NCI-H2029 treated with DMSO at 0.1 percent for 48 hours (cell line): ENCODE measurements at regions not wholly inside any gene's neighbourhood (a gene's known extent, or its start where the extent isn't known, plus 50 kb on each side); places are given as distances from the start of the nearest gene placed in this dataset.

ENCODE experiments used
- DNase-seq: peaks from one replicate; lab custom pipeline; 2025; lab: John Stamatoyannopoulos, UW

DNA sequence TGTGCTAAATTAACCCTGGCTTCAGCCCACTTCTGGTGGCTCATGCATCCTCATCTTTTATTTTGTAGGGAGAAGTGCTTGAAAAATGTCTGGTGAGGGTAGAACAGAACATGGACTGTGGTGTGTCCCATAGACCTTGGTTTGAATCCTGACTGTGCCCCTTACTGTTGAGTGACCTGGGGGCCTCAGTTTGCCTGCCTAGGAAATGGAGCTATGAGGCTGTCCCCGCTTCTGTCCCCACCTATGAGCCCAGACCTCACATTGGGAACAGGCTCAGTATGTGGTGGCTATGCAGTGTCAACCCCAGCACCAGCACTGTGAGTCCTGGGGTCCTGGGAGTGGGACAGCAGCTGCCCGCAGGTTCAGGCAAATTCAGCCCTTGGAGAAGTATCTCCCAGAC, 186.3 kb upstream of the GSE1 start:
- DNase-seq, result no peak

DNA sequence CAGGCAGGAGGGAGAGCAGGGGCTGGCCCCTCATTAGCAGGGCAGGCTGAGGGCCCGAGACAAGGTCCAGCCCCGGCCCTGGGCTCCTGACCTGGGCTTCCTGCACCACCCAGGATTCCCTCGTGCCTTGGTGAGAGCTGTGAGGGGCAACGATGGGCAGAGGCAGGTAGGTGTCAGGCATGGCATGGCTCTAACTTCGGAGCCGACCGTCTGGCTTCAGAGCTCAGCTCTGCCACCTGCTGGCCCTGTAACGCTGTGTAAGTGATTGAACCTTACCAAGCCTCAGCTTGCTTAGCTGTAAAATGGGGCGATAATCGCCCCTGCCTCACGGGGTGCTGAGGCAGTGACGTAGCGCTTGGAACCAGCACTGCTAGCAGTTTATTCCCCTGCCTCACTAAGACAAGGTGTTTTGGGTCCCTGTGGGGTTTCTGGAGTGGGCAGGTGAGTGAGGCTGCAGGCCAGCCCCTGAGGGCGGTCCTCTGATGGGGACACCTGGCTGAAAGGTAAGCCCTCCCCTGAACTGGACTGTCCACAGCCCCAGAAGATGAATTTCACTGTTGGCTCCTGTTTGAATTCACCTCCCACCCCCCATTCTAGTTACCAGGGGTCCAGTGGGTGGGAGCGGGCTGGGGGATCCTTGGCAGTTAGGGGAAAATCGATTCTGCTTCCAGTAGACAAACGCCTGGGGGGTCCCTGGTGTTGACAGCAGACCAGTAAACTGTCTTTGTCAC, 184.8 kb upstream of the GSE1 start:
- no peak for DNase-seq

DNA sequence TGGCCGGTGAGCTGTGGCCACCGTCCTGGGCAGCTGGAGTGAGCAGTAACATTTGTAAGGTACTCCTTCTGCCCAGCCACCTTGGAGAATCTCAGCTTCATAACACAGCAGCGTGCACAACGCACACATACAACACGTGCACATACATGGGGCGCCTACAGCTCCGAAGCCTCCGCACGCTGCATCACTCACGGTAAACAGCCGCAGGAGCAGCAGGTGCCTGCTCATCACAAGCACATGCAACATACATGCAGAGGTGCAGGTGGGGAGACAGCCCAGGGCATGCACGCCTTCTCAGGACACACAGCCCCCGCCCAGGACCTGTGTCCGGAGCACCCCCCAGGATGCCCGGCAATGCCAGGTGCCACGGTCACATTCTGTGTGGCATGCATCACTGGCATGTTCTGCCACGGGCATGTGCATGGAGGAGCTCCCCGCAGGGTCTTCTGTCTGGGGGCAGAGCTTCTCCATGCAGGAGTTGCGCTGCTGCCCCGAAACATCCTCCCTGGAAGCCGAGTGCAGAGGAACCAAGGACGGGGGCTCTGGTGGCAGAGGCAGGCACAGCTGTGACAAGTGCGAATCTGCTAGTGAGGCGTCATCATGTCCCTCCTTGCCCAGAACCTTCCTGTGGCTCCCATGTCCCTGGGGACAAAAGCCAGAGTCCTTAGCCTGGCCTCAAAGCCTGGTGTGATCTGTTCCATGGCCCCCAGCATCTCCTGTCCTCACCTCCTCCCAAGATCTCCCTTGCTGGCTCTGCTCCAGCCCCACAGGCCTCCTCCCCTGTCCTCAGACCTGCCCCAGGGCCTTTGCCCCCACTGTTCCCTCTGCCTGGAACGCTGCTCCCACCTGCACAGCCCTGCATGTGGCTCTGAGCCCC, 184.0 kb upstream of the GSE1 start:
- no peak for DNase-seq

DNA sequence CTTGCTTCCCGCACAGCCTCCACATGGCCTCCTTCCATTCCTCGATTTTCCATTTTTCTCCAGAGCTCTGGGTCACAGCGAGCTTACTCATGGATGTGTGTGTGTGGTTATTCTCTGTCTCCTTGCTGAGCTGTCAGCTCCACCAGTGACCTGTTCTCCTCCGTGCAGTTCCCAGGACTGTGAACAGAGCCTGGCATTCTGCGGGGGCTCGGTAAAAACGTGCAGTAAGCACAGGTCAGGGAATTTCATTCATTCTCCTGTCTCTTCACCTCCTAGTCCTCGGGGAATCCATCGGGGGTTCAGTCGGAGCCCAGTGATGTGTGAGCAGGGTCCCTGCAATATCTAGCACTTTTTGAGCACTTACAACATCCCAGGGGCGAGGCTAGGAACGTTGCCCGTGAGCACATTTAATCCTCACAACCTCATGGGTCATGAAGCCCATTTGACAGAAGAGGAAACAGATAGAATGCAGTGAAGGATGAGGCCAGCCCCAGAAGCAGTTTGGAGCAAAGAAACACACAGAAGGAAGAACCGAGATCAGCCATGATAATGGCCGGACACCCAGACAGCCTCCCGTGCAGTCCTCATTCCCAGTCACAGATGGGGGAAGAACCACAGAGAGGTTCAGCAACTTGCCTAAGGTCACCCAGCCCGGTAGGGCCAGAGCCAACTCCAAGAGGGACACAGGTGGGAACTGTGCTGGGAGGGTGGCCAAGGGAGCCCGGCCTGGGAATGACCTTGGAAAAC, 183.2 kb upstream of the GSE1 start:
- no peak for DNase-seq

DNA sequence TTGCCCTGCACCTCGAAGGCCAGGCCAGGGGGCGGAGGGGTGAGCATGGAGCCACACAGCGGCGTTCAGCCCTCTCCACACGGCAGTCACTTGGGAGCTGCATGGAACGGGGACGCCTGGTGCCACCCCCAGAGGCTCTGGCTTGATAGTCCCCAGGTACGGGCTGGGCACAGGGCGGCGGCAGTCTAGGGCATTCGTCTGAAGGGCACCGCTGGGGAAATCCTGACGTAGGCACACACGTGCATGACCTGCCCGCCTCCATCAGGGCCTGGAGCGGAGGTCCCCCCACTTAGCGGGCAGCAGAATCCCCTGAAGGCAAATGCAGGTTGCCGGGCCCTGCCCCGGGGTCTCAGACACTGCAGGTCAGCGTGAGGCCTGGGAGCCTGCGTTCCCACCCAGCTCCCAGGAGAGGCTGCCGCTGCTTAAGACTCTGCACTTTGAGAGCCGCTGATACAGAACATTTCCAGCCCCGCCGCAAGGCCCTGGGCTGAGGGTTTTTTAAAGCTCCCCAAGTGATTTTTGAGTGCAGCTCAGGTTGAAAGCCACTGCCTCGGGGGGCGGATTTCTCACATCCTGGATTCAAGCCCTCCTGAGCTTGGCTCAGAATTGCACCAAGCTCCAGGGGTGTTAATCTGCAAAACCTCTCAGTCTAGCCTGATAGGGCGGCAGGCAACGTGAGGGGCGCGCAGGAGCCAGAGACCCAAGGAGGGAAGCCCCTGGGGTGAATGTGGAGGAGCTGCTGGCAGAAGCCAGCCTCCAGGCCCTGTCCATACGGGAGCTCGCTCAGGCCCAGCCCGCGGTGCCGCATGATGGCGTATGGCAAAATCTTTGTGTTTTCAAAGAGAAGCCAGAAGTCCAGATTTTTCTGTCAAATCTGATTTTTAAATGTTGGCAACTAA, 182.3 kb upstream of the GSE1 start:
- DNase-seq, result no peak

DNA sequence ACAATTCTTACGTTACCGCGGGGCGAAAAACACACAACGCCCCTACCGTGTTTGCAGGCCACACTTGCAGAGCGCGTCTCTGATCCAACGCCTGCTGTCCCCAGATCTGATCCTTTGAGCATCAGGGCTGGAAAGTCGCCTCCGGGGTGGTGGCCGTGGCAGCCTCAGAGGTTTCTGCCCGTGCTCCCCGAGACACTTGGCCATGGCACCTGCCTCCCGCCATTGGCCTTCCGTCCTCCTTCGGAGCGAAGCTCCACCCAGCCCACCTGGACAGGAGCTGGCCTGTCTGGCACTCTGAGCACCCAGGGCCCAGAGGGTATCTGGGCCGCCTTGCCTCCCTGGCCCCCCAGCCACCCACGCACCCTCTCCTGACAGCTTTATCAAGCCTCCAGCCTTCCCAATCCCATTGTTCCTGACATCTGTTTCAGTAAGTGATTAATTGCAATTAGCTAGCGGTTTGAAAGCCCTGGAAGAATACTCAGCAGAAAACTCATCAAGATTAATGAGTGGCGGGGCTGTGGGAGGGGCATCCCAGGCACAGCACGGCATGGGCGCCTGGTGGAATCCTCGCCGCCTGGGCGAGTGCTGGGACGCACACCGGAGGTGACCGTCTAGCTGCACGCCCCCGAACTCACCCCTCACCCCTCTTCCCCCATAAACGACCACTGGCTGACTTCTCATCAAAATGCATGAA, 181.5 kb upstream of the GSE1 start:
- no peak for DNase-seq

DNA sequence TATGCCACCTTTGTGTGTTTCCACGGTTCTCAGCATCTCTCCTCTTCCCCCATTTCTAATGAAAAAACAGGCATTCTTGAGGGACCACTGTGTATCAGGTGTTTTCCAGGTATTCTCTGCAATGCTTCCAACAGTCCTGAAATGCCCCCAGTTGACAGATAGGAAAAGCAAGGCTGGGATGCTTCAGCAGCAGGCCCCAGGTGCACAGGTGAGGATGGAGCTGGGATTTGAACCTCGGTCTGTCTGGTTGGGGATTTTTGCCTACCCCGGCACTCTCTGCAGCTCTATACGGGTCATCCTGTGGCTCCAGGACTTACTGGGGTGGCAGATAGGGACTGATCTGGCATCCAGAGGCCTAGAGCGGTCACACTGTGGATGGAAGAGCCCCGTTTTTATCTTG, 180.5 kb upstream of the GSE1 start:
- DNase-seq, result no peak

DNA sequence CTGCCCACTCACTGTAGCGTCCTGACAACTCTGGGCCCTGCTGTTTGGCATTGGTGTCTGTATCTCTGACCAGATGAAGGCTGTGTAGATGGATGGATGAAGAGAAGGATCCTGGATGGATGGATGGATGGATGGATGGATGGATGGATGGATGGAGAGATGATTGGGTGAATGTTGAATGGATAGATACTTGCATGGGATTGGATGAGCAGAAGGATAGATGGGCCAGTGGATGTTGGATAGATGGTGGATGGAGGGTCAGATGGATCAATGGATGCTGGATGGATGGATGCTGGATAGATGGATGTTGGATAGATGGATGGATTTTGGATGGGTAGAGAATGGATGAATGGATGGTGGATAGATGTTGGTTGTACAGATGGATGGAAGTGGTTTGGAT, 179.6 kb upstream of the GSE1 start:
- DNase-seq, result no peak

DNA sequence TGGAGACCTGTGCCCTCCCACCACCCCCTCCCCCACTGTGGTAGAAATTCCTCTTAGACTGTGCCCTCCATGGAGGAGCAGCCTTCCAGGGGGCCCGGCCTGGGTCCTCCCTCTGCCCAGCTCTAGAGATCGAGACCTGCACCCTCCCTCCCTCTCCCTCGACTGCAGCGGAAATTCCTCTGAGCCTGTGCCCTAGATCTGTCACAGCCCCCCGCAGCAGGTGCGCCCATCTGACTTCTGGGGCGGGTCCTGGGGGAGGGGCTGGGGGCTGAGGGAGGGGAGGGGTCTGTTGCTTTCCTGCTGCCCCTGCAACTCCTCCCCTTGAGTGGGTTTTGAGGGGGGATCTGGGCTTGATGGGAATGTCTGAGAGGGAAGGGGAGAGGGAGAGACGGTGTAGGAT, 177.8 kb upstream of the GSE1 start:
- no peak for DNase-seq

DNA sequence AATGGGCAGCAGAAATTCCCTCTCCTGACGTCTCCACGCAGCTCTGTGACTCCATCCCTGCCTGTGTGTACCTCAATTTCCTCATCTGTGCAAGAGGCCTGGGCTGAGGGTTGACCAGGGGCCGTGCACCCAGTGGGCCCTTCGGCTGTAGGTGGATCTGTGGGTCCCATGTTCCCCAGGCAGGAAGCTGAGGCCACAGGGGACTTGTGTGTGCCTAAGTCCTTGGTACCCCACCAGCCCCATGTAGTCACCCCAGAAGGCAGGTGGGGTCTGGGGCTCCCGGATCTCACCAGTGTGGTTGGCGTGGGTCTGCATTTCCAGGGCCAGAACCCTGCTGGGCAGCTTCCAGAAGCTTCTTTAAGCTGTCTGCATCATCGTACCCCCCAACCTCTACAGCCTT, 177.4 kb upstream of the GSE1 start:
- no peak for DNase-seq

DNA sequence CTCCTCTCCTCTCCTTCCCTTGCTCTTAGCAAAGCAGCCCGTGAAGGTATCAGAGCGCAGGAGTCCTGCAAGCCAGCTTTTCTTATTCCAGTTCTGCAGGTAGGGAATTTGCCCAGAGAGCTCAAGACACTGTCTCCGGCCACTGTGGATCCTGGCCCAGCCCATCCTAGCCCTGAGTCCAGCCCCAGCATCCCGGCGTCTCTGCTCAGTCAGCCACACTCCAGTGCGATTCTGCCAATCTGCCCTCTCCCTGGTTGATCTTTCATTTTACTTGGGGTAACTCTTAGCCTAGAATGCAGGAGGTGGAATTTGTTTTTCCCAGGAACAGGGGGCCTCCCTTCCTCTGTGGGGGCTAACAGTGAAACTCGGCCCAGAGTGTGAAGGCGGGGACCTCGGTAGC, 176.9 kb upstream of the GSE1 start:
- no peak for DNase-seq

DNA sequence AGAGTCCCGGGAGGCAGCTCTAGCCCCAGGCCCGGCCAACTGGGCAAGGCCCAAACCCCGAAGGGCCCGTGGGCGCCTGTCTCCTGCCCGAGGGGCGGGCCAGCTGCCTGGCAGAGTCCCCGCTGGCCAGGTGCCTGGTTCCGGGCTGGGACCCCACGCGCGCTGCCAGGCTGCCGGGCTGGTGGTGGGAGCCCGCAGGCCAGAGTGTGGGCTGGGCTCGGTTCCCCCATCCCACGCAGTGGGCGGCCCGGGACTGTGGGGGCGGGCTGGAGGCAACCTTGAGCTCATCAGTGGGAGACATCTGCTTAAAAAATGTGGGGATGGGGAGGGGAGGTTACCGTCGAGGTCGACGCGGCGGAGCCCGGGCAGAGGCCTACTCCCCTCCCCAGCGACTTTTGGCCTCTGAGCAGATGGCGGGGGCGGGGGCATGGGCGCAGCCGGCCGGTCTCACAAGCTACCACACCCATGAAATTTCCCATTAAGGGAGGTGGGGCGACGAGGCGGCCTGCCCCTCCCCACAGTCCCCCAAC, 176.4 kb upstream of the GSE1 start:
- no peak for DNase-seq

DNA sequence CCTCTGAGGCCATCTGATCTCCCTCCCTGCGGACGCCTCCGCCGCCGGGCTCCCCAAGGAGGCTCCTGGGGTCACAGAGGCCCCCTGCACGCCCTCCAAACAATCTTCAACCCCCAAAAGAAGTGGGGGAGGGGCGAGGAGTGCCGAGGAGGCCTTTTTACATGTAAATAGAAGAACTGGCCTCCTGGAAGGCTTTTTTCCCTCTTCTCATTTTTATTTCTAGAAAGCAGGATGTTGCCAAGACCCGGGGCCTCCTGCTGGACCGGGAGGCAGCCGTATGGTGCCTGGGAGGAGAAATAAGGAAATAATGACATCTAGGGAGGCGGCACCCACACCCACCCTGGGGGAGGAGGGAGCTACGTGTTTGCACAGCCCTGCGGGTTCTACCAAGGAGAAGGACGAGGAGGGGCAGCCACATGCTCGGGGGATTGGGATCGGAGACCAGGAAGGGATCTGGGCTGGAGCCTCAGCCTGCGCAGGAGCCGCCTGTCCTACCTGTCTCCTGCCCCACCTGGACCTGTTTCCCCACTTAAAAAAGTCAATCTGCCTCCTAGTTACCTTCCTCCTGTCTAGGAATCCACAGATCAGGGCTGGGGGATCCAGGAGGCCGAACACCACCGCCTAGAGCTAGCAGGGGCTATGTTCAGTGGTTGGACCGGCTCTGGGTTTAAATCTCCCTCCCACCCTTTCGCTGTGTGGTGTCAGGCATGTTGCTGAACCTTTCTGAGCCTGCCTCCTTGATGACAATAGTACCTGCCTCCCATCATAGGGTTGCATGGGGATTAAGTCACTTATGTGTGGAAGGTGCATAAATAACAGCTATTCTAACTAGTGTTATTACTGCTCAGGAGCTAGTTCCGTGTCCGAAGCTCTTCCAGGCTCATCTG, 175.7 kb upstream of the GSE1 start:
- no peak for DNase-seq

DNA sequence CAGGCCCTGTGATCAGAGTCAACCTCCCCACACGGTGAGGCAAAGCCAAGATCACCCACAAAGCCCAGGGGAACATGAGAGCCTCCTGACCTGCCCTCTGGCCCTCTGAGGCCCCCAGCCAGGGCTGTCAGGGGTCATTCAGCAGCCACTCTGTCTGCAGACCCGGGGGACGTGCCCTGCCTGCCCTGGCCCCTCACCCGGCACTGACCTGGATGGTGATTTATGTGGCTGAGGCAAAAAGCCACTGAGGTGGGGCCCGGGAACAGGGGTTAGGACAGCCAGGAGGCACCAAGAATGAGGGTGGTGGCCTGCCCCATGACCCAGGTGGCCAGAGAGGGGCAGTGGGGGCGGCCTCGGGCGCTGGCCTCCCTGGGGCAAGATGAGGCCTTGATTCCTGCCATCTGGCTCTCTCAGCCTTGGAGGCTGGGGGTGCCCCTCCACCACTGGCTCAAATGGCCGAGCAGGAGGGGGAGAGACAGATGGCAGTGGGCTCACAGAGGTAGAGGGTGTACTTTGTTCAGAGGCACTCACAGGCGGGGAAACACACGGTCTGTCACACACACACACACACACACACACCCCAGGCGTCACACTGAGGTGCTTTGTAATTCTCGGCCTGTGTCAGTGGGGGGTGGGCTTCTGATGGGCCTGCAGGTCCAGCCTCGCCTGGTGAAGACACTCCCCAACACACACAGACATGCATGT, 174.0 kb upstream of the GSE1 start:
- no peak for DNase-seq

DNA sequence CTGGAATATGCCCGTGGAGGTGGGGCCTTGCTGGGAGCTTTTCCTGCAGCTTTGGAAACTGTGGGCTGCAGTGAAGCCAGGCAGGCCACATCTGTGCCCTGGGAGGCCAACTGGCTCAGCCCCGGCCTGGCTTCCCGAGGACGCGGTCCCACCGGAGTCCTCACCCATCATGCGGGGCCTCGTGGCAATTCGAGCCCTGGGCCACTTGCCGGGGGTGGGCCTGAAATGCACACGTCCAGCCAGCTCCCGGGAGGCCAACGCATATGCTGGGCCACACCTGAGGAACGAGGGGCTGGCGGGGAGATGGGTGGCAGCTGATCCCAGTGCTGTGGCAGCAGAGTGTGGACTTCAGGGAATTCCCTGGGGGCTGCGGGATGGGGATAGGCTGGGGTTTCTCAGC, 172.4 kb upstream of the GSE1 start:
- no peak for DNase-seq

DNA sequence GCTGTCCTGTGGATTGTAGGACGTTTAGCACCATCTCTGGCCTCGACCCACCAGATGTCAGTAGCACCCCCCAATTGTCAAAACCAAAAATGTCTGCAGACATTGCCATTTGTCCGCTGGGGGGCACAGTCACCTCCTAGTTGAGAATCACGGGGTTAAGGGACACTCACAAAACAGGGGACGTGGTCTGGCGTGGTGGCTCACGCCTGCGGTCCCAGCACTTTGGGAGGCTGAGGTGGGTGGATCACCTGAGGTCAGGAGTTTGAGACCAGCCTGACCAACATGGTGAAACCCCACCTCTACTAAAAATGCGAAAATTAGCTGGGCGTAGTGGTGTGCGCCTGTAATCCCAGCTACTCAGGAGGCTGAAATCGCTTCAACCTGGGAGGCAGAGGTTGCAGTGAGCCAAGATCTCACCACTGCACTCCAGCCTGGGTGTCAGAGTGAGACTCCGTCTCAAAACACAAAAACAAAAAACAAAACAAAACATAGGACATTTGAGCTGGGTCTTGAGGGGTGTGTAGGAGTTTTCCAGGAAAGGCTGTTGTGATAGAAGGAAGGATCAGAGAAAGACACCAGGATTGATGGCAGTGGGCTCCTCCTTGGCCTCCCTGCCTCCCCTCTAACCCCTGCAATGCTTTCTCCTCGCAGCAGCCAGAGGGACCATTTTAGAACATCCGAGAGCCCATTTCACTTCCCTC, 171.8 kb upstream of the GSE1 start:
- no peak for DNase-seq

DNA sequence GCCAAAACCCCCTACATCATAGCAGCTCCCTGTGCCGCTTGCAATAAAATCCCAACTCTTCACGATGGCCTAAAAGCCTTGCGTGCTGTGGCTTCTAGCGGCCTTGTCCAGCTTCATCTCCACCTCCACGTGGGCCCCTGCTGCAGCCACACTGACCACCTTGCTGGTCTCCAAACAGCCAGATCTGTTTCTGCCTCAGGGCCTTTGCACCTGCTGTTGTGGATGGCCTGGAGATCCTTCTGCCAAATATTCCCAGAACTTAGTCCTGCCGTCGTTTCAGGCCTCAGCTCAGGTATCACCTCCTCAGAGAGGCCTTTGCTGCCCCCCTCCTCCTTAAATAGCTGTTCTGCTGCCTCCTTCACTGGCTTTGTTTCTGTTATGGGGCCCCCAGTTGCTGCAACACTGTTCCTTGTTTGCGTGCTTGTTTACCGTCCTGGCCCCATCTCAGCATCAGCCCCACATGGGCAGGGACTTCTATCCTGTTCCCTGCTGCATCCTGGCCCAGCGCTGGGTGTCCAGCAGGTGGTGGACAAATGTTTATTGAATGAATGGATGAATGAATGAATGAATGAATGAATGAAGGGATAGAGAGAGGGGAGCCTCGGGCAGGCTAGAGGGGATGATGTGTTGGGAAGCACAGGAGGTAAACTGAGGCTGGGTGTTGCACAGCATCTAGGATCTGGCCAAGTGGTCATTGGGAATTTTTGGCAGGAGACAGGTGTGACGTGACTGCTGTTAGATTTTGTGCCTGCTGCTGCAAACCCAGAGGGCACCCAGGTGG, 171.0 kb upstream of the GSE1 start:
- DNase-seq, result no peak

DNA sequence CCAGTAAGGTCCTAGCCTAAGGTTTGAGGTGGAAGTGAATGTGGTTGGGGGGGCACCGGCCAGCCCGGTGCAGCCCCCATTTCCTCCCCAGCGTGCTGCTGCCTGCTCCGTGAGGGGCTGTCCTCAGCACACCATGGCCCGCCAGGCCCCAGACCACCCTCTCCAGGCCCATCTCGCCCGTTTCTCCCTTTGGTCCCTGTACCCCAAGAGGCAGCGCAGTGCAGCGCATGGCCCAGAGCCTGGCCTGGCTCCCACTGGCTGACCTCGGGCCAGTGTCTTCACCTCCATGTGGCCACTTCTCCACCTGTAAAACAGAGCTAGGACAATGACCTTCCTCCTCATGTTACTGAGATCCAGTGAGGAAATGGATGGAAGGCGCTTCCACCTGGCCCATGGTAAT, 170.0 kb upstream of the GSE1 start:
- DNase-seq, result no peak
